ENCODE measurements at regions not wholly inside any gene's neighbourhood (a gene's known extent, or its start where the extent isn't known, plus 50 kb on each side); places are given as distances from the start of the nearest gene placed in this dataset.

DNA sequence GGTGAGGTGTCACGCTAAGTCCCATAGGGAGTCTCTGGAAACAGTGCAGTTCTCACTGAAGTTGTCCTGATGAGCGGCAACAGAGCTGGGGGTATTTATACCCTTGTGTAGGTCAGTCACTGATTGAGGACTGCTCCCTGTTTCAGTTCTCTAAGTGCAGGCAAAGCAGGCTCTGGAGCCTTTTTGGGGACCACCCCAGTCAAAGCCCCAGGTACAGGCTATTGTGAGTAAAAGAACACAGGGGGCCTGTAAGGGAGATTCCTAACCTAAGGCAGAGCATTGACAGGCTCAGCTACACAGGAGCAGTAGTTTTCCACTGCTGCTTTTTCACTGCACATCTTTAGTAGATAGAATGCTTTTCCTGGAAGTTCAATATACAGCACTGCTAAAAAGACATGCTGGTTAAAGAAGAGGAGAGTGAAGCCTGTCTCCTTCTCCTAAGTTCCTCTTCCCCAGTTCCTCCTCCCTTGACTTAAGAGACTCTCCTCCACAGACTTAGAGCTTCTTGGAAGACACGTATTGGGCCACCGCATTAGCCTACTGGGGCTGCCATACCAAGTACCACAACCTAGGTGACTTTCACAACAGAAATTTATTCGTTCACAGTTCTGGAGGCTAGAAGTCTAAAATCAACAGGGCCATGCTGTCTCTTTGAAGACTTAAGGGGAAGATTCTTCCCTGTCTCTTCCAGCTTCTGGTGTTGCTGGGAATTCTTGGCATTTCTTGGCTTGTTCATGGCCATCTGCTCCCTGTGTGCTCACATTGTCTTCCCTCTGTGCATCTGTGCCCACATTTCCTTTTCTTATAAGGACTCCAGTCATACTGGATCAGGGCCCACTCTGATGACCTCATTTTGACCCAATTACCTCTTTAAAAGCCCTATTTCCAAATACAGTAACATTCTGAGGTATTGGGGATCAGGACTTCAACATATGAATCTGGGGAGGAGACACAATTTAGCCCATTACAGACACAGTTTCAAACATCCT is 221.0 kb downstream of the ESM1 start:
- TF ChIP-seq POLR2AphosphoS5 (IDR thresholded peaks at IDR 0.05; ENCODE audit: low read depth, low read length) = no peak
- TF ChIP-seq, protein P1, sequence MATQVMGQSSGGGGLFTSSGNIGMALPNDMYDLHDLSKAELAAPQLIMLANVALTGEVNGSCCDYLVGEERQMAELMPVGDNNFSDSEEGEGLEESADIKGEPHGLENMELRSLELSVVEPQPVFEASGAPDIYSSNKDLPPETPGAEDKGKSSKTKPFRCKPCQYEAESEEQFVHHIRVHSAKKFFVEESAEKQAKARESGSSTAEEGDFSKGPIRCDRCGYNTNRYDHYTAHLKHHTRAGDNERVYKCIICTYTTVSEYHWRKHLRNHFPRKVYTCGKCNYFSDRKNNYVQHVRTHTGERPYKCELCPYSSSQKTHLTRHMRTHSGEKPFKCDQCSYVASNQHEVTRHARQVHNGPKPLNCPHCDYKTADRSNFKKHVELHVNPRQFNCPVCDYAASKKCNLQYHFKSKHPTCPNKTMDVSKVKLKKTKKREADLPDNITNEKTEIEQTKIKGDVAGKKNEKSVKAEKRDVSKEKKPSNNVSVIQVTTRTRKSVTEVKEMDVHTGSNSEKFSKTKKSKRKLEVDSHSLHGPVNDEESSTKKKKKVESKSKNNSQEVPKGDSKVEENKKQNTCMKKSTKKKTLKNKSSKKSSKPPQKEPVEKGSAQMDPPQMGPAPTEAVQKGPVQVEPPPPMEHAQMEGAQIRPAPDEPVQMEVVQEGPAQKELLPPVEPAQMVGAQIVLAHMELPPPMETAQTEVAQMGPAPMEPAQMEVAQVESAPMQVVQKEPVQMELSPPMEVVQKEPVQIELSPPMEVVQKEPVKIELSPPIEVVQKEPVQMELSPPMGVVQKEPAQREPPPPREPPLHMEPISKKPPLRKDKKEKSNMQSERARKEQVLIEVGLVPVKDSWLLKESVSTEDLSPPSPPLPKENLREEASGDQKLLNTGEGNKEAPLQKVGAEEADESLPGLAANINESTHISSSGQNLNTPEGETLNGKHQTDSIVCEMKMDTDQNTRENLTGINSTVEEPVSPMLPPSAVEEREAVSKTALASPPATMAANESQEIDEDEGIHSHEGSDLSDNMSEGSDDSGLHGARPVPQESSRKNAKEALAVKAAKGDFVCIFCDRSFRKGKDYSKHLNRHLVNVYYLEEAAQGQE (IDR thresholded peaks at IDR 0.05; ENCODE audit: insufficient read depth in 1 of 2, low read depth in 2 of 2, low read length in 2 of 2) = no peak
- no peak for TF ChIP-seq TAF1 (IDR thresholded peaks at IDR 0.05; ENCODE audit: borderline replicate concordance, insufficient read depth, low read length)
- no peak for TF ChIP-seq SIN3A (IDR thresholded peaks at IDR 0.05; ENCODE audit: borderline replicate concordance, insufficient read depth, low read length)
- TF ChIP-seq FOXP2 (optimal IDR thresholded peaks at IDR 0.05; ENCODE audit: borderline replicate concordance, extremely low read depth, extremely low read length, insufficient read depth) = no peak

Data from PFSK-1 (cell line).